CD4-positive, alpha-beta T cell treated with Interleukin-15 for 1 hour (primary cell): ENCODE measurements at regions not wholly inside any gene's neighbourhood (a gene's known extent, or its start where the extent isn't known, plus 50 kb on each side); places are given as distances from the start of the nearest gene placed in this dataset.
"Not testable (repeated sequence)": the region's sequence is repeated elsewhere in the genome, so short reads cannot be mapped to it uniquely, and the experiment has no call there.

ENCODE experiments used
- DNase-seq: peaks from one replicate; pipeline ENCODE4 v3.0.0-alpha.2; 2020

DNA sequence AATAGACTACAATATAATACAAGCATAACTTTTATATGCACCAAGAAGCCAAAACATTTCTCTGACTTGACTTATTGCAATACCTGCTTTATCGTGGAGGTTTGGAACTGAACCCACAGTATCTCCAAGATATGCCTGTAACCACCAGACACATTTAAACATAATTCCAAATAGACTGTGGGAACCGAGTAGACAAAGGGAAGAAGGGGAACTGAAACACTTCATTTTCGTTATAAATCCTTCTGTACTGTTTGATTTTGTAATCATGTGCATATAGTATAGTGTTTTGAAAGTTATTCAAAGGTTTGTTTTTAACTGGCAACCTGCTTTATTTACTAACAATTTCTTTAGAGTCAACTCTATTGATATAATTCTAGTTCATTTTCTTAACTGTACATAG, 154.9 kb upstream of the BEND6 start:
- no peak for DNase-seq

DNA sequence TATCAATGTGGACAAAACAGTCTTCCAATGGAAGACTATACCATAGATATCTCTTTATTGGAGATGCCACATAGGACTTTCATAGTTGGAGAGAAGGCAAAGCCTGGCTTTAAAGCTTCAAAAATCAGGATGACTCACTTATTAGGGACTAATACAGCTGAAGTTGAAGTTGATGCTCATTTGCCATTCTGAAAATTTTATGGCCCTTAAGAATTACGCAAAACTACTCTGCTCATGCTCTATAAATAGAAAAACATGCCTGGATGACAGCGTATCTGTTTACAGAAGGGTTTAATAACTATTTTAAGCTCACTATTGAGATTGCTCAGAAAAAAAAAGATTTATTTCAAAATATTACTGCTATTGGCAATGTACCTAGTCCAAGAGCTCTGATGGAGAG, 155.5 kb upstream of the DST start:
- no peak for DNase-seq

DNA sequence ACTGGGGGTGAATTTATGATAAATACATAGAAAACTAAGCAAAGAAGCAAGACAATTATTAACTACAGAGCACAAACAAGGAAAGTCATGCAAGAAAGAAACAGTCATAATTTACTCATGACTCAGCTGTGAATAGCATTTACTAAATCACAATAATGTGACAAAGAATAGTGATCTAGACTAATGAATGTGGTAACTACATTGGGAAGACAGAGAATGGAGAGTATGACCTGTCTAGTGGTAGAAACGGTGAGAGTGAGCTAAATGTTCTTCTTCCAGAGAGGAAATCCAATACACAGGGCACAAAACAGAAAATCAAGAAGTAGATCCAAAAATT, 153.5 kb upstream of the DST start:
- no peak for DNase-seq

DNA sequence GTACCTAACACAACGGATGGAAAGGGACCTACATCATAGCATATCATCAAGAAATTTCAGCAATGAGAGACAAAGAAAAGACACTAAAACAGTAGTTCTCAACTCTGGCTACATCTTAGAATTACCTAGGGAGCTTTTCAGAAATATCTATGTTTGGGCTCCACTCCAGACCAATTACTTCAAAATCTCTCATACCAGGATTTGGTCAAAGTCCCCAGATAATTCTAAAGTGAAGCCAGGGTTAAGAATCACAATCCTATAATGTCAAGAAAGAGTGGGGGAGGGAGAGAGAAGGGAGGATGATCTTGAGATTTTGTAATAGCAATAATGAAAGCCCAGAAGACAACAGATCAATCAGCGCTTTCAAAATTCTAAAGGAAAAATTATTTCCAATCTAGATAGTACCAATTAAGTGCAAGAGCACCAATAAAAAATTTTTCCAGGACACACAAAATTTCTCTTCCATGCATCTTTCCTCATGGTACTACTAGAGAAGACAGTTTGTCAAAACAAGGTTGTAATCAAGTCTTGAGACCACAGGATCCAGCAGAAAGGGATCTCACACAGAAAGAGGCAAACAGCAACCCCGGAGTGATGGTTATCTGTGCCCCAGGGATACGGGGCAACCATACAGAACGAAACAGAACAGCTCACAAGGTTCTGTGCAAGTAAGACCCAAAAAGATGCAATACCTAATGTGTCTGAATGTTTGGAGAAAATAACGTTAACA, 152.9 kb upstream of the DST start:
- no peak for DNase-seq

DNA sequence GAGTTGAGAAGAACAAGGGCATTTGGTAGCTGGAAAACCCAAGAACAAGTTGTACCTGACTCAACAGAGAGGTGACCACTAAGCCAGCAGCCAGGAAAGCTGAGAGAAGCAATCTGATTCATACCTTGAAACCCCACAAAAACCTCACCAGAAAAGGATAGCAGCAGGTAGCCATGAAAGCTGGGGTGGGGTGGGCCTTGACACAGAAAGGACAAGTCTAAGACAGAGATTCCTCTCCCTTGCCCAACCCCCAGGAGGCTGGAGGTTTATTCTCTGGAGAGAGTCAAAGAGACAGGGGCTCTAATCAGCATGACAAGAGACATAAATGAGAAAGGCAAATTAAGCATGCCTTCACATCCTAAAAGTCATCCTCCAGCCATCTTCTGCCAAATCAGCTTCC, 151.7 kb upstream of the DST start:
- no peak for DNase-seq

DNA sequence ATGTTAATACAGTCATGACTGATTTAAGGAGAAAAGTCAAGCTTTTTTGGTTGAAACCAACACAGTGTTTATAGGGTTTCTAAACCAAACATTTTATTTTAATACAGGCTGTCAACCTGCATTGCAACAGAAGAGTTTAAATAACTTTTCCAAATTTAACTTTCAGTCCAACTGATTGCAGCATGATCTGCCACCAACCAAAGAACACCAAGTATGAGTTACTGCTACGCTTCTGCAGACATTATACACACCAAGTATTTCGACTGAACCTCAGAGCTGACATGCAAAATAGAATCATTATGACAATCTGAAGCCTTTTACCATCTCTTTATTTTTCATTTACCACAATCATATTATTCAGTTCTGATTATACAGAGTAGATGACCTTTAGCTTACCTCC, 151.2 kb upstream of the DST start:
- no peak for DNase-seq

DNA sequence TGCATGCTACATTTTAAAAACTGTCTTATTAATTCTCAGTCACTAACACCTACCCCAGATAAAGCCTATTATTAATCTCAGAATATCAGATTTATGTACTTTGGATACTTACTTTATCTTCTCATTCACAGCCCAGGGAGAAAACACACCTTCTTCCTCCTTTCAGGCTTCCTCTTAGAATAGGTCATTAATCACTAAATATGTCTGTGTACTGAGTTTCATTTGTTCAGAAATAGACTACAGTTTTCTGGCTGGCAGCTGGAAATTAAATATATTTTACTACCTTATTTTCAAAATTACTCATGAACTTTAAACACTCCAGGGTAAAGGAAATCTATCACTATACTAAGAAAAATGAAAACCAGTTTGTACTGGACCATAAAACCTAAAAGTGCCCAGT, 147.7 kb upstream of the DST start:
- no peak for DNase-seq

DNA sequence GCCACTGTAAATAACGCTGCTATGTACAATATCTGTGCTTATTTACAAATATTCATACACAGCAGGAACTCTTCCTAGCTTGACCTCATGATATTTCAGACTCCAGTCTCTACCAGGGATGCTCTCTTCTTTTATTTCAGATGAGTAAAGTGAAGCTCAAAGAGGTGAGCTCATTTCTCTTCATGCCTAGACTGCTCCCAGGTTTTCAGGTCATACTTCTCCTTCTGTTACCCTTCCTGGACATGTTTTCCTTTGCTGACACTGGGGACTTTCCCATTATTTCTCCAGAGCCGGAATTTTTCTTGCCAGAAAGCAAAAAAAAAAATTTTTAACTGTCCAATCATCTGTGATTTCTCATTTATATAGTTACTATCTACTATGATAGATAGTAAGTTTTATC, 147.2 kb upstream of the DST start:
- no peak for DNase-seq

DNA sequence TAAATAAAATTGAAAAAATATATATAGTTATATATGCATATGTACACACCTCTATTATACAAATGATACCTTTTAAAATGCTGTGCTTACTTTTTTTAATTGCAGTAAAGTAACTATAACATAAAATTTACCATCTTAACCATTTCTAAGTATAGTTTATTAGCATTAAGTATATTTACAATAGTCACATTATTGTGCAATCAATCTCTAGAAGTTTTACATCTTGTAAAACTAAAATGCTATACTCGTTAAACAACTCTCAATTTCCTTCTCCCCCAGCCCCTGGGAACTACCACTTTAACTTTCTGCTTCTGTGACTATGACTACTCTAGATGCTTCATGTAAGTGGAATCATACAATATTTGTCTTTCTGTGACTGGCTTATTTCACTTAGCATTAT, 146.7 kb upstream of the DST start:
- no peak for DNase-seq

DNA sequence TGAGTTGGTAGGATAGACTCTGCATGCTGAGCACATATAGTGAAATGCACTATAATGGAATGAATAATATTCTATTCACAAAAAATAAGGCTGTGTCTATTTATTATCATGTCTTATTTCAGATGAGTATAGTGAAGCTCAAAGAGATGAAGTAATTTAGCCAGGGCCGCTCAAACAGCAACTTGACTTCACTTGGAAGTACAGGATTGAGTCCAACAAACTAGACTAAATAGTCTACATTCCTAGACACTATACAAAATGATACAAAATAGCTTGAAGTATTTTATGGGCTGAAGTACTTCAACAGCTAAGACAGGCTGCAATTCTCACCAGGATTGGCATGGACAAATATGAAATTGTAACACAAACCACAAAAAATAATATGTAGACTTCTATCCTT, 144.5 kb upstream of the DST start:
- DNase-seq, result no peak

DNA sequence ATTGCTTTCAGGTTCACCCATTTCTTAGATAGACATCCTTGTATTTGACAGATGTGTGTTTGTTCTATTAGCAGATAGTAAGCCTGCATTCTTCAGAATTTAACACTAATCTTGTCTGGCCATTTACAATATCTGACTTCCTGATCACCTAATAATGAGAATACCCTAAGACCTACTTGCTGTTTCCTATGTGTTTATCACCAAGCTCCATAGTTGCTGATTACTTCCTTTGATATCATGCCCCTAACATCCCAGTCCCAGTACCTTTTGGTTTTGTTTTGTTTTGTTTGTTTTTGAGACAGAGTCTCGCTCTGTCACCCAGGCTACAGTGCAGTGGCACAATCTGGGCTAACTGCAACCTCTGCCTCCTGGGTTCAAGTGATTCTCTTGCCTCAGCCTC, 143.6 kb upstream of the DST start:
- no peak for DNase-seq

DNA sequence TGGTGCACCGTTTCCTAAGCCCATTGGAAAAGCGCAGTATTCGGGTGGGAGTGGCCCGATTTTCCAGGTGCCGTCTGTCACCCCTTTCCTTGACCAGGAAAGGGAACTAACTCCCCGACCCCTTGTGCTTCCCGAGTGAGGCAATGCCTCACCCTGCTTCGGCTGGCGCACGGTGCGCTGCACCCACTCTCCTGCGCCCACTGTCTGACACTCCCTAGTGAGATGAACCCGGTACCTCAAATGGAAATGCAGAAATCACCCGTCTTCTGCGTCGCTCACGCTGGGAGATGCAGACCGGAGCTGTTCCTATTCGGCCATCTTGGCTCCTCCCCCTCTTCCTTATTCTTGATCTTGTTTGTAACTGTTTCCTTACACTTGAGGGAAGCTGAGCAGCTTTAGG, 142.8 kb upstream of the DST start:
- DNase-seq, result not testable (repeated sequence)

DNA sequence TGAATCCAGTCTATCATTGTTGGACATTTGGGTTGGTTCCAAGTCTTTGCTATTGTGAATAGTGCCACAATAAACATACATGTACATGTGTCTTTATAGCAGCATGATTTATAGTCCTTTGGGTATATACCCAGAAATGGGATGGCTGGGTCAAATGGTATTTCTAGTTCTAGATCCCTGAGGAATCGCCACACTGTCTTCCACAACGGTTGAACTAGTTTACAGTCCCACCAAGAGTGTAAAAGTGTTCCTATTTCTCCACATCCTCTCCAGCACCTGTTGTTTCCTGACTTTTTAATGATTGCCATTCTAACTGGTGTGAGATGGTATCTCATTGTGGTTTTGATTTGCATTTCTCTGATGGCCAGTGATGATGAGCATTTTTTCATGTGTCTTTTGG, 137.4 kb upstream of the DST start:
- DNase-seq, result not testable (repeated sequence)

DNA sequence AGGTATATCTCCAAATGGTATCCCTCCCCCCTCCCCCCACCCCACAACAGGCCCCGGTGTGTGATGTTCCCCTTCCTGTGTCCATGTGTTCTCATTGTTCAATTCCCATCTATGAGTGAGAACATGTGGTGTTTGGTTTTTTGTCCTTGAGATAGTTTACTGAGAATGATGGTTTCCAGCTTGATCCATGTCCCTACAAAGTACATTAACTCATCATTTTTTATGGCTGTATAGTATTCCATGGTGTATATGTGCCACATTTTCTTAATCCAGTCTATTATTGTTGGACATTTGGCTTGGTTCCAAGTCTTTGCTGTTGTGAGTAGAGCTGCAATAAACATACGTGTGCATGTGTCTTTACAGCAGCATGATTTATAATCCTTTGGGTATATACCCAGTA, 135.8 kb upstream of the DST start:
- DNase-seq, result not testable (repeated sequence)

DNA sequence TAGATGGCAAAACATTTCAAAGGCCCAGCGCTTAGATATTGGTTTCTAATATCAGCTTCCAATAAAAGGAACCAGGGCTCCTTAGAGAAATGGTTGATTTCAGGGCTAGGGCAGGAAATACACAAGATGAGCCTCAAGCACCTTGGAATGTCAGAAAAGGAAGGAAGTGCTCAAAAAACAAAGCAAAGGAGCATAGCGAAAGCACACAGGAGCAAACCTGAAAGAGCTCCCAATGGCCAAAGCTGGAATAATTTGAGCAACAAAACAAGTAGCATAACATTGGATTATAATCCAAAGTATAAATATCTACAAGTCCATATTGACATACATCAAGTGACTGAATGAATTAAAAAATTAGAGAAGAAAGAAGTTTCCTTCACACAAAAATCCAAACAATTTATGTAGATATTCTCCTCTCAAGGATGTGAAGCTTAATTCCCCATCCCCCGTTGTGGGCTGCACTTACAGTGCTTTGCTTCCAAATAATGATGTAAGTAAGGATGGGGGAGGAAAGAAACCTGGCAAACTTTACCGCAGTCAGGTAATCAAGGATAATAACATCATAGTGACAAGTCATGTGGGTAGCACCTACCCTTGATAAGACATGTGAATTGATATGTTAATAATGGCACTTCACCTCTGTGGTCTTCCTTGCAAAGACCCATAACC, 132.9 kb upstream of the DST start:
- DNase-seq, result no peak

DNA sequence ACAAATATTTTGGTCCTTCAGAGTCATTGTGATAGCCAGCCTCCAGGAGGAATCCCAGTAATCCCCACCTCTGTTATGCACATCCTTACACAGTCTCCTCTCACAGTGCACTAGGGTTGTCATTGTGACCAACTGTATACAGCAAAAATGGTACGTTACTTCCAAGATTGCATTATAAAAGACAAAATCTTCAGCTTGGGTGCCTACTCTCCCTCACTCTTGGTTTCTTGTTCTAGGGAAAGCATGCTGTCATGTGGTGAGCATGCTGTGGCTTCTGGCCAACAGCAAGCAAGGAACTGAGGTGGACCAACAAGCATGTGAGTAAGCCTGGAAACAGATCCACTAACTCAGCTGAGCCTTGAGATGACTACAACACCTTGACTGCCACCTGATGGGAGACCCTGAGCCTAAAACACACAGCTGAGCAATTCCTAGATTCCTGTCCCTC, 130.1 kb upstream of the DST start:
- DNase-seq, result no peak

DNA sequence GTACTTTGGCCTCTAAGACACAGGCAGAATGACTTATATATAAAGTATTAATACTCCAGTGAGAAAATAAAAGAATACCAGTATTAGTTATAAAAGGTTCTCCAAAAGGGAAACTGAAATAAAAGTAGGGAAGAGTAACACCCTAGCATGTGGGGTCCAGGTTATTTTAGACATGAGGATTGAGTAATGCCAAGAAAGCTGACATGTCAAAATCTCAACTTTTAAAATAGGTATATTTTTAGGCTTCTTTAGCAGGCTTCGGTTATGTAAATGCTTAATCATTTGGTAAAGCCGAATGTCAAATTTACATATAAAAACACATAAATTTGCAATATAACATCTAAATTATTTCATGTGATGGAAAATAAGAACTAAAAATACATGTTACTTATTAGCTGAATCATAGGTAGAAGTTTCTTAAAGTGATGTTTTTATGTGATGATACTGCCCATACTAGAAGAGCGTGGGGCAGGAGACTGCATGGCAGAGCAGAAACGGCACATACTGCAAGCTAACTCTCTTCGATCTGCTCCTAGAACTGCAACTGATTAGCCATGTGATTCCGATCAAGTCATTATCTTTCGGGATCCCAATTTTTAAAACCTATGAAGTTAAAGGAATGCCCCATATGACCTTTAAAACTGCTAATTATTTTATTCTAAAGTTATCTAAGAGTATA, 129.4 kb upstream of the DST start:
- no peak for DNase-seq

DNA sequence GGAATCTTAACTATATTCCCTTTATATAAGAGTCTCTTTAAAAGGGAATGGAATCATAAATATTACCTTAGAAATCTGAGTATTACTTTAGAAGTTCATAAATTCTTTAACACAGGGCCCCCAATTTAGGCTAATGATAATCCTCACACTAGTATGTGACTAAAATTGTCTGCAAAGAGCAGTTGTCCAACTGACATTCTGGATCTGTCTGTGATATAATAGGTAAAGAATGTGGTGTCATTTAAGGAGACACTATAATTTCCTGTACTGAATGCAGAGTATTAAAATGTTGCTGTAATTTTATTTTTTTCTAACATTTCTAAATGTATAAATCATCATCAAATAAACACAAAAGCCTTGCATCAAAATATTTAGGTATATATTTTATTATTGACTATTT, 128.5 kb upstream of the DST start:
- no peak for DNase-seq

DNA sequence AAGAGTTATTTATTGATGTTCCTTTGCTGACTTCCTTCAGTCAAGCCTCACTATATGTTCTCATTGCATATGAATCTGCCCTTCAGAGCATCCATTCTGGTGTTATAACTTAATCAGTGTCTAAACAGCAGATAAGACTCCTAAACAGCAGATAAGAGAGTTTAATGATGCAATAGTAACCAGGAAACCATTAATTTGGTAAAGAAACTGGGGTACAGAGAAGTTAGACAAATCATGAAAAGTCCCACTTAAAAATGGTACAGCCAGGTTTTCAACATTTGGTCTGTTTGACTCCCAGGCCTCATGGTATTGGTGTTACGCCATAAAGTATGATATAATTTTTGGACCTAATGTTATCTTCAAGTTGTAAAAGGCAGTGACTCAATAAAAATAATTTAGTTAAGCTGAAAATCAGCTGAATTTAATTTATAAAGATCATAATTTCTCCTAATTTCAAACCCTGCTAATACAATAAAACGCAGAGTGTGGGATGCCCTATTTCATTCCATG, 127.4 kb upstream of the DST start:
- no peak for DNase-seq

DNA sequence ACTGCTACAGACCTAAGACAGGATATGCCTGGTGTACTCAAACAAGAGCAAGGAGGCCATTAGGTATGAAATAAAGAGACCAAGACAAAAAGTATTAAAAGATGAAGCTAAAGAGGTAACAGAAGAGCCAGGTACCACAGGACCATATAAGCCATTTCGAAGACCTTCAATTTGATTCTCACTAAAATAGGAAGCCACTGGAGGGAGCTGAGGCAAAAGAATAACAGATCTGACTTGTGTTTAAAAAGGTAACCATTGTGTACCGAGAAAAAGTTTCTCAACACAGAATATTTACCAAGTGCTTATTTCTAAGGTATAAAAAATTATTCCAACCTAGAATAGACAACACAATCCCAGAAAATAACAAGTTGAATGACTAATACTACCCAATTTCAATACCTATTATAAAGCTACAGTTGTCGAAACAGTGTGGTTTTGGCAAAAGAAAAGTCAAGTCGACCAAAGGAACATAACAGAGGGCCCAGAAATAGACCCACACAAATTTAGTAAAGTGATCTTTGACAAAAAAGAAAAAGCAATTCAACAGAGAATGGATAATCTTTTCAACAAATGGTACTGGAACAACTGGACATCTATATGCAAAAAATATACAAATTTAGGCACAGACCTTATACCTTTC, 125.3 kb upstream of the DST start:
- no peak for DNase-seq

DNA sequence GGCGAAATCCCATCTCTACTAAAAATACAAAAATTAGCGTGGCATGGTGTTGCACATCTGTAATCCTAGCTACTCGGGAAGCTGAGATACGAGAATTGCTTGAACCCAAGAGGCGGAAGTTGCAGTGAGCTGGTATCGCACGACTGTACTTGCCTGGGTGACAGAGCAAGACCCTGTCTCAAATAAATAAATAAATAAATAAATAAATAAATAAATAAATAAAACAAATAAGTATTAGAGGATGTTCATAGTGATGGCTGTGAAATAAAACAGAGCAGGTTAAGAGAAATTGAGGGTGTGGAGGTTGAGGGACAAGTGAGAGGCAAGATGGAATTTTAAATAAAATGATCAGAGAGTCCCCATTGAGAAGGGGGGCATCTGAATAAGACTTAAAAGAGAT, 124.7 kb upstream of the DST start:
- no peak for DNase-seq

DNA sequence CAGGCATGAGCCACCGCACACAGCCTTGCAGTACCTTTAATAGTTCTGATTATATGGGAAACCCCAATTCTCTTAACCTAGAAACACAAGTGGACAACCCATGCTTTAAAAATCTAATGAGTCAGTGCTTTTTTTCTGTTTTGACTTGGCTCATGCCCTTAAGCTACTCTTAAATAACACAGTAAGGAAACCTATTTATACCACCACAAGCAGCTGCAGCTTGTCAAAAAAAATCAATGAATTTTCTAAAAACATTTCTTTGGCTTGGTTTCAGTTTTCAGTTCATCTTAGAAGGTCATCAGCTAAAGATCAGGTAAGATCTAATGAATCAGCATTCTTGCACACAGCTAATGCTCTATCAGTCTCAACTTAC, 124.1 kb upstream of the DST start:
- no peak for DNase-seq

DNA sequence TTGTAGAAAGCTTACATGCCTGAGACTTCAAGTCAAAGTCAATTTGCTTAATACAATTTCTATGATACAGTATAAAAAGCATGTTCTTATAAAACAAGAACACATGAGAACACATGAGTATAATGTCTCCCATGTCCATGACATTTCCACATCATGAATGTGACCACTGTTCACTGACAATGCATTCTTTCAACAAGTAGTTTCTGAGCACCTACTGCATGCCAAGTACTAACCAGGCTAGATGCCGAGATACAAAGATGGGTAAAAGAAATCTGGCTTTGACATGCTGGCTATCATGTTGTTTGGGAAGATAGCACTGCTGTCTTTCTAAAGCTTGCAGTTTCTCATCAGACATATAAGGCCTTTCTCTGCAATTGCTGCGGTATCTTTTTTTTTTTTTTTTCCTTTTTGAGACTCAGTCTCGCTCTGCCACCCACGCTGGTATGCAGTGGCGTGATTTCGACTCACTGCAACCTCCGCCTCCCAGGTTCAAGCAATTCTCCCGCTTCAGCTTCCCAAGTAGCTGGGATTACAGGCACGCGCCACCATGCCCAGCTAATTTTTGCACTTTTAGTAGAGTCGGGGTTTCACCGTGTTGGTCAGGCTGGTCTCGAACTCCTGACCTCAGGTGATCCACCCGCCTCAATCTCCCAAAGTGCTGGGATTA, 123.6 kb upstream of the DST start:
- DNase-seq, result no peak
